ENCODE measurements at regions not wholly inside any gene's neighbourhood (a gene's known extent, or its start where the extent isn't known, plus 50 kb on each side); places are given as distances from the start of the nearest gene placed in this dataset.

- Histone ChIP-seq H2AK5ac (ENCODE audit: insufficient read length, low read length) (no peak overlapping the region), H2BK12ac (ENCODE audit: insufficient read length, low read depth, low read length) (no peak overlapping the region), H3T11ph (ENCODE audit: low read length) (no peak overlapping the region), H3K4me2 (ENCODE audit: insufficient read depth, insufficient read length, low read length) (no peak overlapping the region), H3K27me3 (ENCODE audit: insufficient read depth, low read length) (peaks cover 41% of the 10 kb centered on the region), H3K56ac (ENCODE audit: insufficient read length, low read depth, low read length) (no peak overlapping the region), H3K18ac (ENCODE audit: insufficient read length, low read depth, low read length) (no peak overlapping the region), H3K23me2 (ENCODE audit: insufficient read length, low read depth, low read length, poor library complexity, severe bottlenecking) (peaks cover 22% of the 10 kb centered on the region), H2BK15ac (ENCODE audit: low read depth, low read length) (no peak overlapping the region), H2BK5ac (ENCODE audit: insufficient read length, low read length) (no peak overlapping the region), H3K27ac (ENCODE audit: insufficient read length, low read depth, low read length) (no peak overlapping the region), H3K79me1 (ENCODE audit: insufficient read depth, low read depth, low read length, poor library complexity, severe bottlenecking) (no peaks in the 10 kb centered on the region), H3K23ac (ENCODE audit: insufficient read length, low read depth, low read length) (no peak overlapping the region), H3K4ac (ENCODE audit: low read depth, low read length) (no peak overlapping the region), H2BK20ac (ENCODE audit: low read depth, low read length, poor library complexity, severe bottlenecking) (no peak overlapping the region), H3K9ac (ENCODE audit: extremely low read depth, insufficient read length, low read length) (no peak overlapping the region), H2AFZ (ENCODE audit: low read length) (no peak overlapping the region), H3K14ac (ENCODE audit: insufficient read depth, low read length) (no peak overlapping the region), H4K5ac (ENCODE audit: insufficient read length, low read depth, low read length) (no peak overlapping the region), H4K91ac (ENCODE audit: insufficient read length, low read depth, low read length) (no peak overlapping the region), H4K8ac (replicated peaks; ENCODE audit: insufficient read length, low read depth, low read length) (no peak overlapping the region), H4K20me1 (ENCODE audit: control insufficient read depth, insufficient read depth, insufficient read length) (no peaks in the 10 kb centered on the region), H3K79me2 (ENCODE audit: insufficient read depth, low read length) (no peaks in the 10 kb centered on the region), H3K9me3 (ENCODE audit: control insufficient read depth, low read depth, low read length) (no peaks in the 10 kb centered on the region), H3K4me1 (ENCODE audit: insufficient read depth, low read length) (no peaks in the 10 kb centered on the region), H2BK120ac (ENCODE audit: low read depth, low read length, poor library complexity, severe bottlenecking) (no peak overlapping the region)
- no peaks in the 10 kb centered on the region; a peak in 1 of 5 replicates for H3K9me3 Mint-ChIP-seq
- peaks cover 94% of the 10 kb centered on the region for H3K27me3 Mint-ChIP-seq (ENCODE audit: low read depth)
- WGBS (ENCODE audit: extremely low coverage, insufficient read length, low lambda C conversion rate): no CpG with 5 or more reads among the region's 6 CpGs
- no peaks in the 10 kb centered on the region; a peak in 1 of 7 replicates for H3K36me3 Mint-ChIP-seq (ENCODE audit: insufficient read depth in 1 of 3, low read depth in 3 of 3)
- no peak overlapping the region for H3K4me3 Mint-ChIP-seq
- no peak for DNase-seq
- TF ChIP-seq CTCF (conservative IDR thresholded peaks at IDR 0.05): no peak
- peaks cover 8 to 12% of the 10 kb centered on the region in 2 experiments for H3K4me1 Mint-ChIP-seq
- H3K27ac Mint-ChIP-seq: no peak overlapping the region
Observed at GRCh38 chr10:22473044-22473443, 127.7 kb downstream of the SPAG6 start.
